GM12801 (cell line): ENCODE measurements at regions not wholly inside any gene's neighbourhood (a gene's known extent, or its start where the extent isn't known, plus 50 kb on each side); places are given as distances from the start of the nearest gene placed in this dataset.

ENCODE experiments used
- TF ChIP-seq, protein P1 (sequence below): IDR thresholded peaks from one replicate; pipeline ENCODE4 v1.5.1; 2011; ENCODE audit warnings: control low read depth; ENCODE audit not compliant: insufficient read length; ENCODE audit errors: extremely low read depth

- TF ChIP-seq, protein P1, sequence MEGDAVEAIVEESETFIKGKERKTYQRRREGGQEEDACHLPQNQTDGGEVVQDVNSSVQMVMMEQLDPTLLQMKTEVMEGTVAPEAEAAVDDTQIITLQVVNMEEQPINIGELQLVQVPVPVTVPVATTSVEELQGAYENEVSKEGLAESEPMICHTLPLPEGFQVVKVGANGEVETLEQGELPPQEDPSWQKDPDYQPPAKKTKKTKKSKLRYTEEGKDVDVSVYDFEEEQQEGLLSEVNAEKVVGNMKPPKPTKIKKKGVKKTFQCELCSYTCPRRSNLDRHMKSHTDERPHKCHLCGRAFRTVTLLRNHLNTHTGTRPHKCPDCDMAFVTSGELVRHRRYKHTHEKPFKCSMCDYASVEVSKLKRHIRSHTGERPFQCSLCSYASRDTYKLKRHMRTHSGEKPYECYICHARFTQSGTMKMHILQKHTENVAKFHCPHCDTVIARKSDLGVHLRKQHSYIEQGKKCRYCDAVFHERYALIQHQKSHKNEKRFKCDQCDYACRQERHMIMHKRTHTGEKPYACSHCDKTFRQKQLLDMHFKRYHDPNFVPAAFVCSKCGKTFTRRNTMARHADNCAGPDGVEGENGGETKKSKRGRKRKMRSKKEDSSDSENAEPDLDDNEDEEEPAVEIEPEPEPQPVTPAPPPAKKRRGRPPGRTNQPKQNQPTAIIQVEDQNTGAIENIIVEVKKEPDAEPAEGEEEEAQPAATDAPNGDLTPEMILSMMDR, result no peak
Measured at GRCh38 chr5:103624035-103624480, 61.5 kb upstream of the NUDT12 start.

DNA sequence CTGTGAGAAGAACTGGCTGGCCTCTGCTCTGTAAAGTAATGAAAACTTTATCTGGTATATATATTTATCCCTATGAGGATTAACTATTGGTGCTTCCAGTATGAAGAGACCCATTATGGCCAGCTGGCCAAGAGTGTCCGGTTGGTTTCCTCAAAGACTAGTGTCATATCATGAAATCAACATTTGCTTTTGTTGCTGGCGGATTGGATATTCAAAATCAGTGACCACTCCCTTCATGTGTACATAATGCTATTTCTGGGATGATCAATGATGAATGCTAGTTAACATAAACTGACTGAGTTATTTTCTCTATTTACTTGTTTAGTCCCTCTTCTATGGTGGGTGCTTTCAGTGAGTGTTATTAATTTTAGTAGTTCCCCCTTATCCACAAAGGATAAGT lies 60.8 kb upstream of the NUDT12 start:
- TF ChIP-seq, protein P1, result no peak

GRCh38 chr5:103621548-103621930 lies 59.0 kb upstream of the NUDT12 start:
- TF ChIP-seq, protein P1, result no peak

DNA sequence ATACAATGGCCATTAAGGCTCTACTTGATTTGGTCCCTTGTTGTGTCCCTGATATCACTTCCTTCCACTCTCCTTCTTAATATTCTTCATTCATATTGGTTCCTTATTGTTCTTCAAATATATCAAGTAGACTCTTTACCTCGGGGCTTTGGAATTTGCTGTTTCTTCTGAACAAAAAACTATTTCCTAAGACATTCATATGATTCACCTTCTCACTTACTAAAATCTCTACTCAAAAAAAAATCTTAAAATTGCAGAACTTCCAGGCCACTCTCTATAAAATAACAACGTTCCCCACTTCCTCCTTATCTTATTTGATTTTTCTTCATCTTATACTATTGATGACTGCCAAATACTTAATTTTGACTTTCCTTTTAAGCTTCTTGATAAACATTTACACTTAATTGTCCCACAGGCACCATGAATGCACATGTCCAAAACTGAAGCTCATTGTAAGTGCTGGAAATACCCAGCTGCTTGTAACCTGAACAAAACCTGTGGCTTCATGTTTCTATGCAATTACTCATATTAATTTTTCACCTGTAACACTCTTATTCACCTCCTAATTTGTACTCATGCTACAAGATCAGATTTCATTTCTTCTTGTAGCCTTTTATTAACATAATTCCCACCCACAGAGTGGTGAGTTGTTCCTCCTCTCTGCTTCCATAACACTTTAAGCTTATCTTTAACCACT lies 58.4 kb upstream of the NUDT12 start:
- TF ChIP-seq, protein P1, result no peak

DNA sequence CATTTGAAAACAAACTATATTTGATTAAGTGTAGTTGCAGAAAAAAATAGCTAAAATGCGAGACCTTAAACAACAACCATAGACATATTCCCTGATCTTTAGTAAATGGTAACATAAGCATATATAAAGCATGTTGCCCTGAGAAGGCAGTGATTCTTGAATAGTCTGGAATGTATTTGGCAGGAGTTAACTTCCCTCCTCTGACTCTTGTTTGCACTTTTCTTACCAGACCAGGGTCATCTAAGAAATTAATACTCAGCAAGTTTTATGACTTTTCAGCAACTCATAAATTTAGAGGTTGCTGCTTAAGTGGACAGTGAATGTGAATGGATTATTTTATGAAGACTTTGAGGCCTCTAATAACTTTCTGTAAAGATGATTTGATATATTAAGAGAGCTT lies 55.3 kb upstream of the NUDT12 start:
- TF ChIP-seq, protein P1, result no peak

DNA sequence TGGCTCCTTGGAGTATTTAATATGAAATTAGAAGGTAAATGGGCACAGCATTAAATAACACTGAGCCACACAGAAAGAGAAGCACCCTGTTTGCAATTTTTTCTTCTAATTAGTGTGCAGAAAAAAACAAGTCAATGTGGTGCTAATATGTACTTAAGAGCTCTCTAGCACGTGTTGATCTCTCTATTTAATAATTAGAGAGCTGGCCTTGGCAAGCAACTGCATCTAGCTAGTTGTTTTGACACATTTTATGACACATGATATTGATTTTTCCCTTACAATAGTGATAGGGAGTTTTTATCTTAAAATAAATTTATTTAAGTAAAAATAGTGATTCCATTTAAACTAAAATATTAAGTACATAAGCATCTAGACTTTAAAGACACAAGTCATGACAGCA lies 54.5 kb upstream of the NUDT12 start:
- TF ChIP-seq, protein P1, result no peak

- TF ChIP-seq, protein P1, result no peak
Measured at GRCh38 chr5:103612545-103612944, 50.0 kb upstream of the NUDT12 start.
